HEK293 (cell line): ENCODE measurements at regions not wholly inside any gene's neighbourhood (a gene's known extent, or its start where the extent isn't known, plus 50 kb on each side); places are given as distances from the start of the nearest gene placed in this dataset.
A peak's percentile ranks its signal among the peaks of the same experiment; 100 is the strongest.
"Not testable (repeated sequence)": the region's sequence is repeated elsewhere in the genome, so short reads cannot be mapped to it uniquely, and the experiment has no call there.

Experiments used
- CTCF ChIA-PET: fragments of 350-600 bp; formaldehyde crosslinking; extraction: SDS; loops from one replicate; lab custom pipeline; 2021; ENCODE audit warnings: antibody characterized with exemption; lab: Yijun Ruan, JAX
- POLR2A ChIA-PET: fragments of 300-600 bp; formaldehyde crosslinking; extraction: SDS; loops from one replicate; lab custom pipeline; 2020; ENCODE audit warnings: antibody characterized with exemption, inconsistent platforms; lab: Yijun Ruan, JAX
- H3K27ac ChIP-seq: fragments of 200-500 bp; sonication (Bioruptor generic); 2 replicates; pipeline ENCODE4 v1.5.1; 2014; ENCODE audit warnings: low read depth, low read length, control low read depth, inconsistent platforms; ENCODE audit errors: extremely low read depth
- H3K36me3 ChIP-seq, 2 experiments: fragments of 200-500 bp in 1 of 2; sonication (Bioruptor generic) in 1 of 2; 1 replicate in 1 of 2; 2 replicates in 1 of 2; pipeline ENCODE4 v1.5.1; 2014 to 2017; ENCODE audit warnings: inconsistent platforms in 2 of 2, low read length in 2 of 2; ENCODE audit not compliant: control insufficient read depth in 2 of 2, insufficient read depth in 1 of 2
- H3K4me1 ChIP-seq: fragments of 200-500 bp; sonication (Bioruptor generic); 2 replicates; pipeline ENCODE4 v1.5.1; 2014; ENCODE audit warnings: mild to moderate bottlenecking, low read length, inconsistent platforms; ENCODE audit not compliant: control insufficient read depth, insufficient read depth
- H3K4me3 ChIP-seq: 2 replicates; pipeline ENCODE4 v1.5.1; 2011; ENCODE audit warnings: low read depth, mild to moderate bottlenecking, control low read depth, low read length, moderate library complexity
- H3K9me3 ChIP-seq: fragments of 200-500 bp; sonication (Bioruptor generic); 2 replicates; pipeline ENCODE4 v1.5.1; 2014; ENCODE audit warnings: low read depth, low read length, inconsistent platforms; ENCODE audit not compliant: control insufficient read depth, insufficient read depth
- SCRT1 ChIP-seq: fragments of 450-650 bp; formaldehyde crosslinking; IDR thresholded peaks from 2 replicates; pipeline ENCODE4 v1.5.1; 2016; ENCODE audit warnings: missing biosample characterization, missing genetic modification characterization, borderline replicate concordance
- SCRT2 ChIP-seq: fragments of 450-650 bp; formaldehyde crosslinking; IDR thresholded peaks from 2 replicates; pipeline ENCODE4 v1.5.1; 2016; ENCODE audit warnings: missing biosample characterization, missing genetic modification characterization
- TCF7L2 ChIP-seq: IDR thresholded peaks from 2 replicates; pipeline ENCODE4 v1.6.1; 2011; ENCODE audit warnings: low read depth, mild to moderate bottlenecking, inconsistent platforms, low read length, moderate library complexity, borderline replicate concordance
- TSHZ1 ChIP-seq: fragments of 450-650 bp; formaldehyde crosslinking; IDR thresholded peaks from 2 replicates; pipeline ENCODE4 v1.5.1; 2016; ENCODE audit warnings: missing biosample characterization, missing genetic modification characterization, borderline replicate concordance
- WT1 ChIP-seq: fragments of 450-650 bp; formaldehyde crosslinking; IDR thresholded peaks from 2 replicates; pipeline ENCODE4 v1.5.1; 2016; ENCODE audit warnings: missing biosample characterization, missing genetic modification characterization
- ZBTB17 ChIP-seq: fragments of 450-650 bp; formaldehyde crosslinking; IDR thresholded peaks from 2 replicates; pipeline ENCODE4 v1.5.1; 2016; ENCODE audit warnings: missing biosample characterization, missing genetic modification characterization
- ZNF146 ChIP-seq: fragments of 450-650 bp; formaldehyde crosslinking; IDR thresholded peaks from 2 replicates; pipeline ENCODE4 v1.5.1; 2016; ENCODE audit warnings: missing biosample characterization, missing genetic modification characterization
- ZNF280D ChIP-seq: fragments of 450-650 bp; formaldehyde crosslinking; IDR thresholded peaks from 2 replicates; pipeline ENCODE4 v1.5.1; 2016; ENCODE audit warnings: missing biosample characterization, missing genetic modification characterization
- ZNF514 ChIP-seq: fragments of 450-650 bp; formaldehyde crosslinking; IDR thresholded peaks from 2 replicates; pipeline ENCODE4 v1.5.1; 2016; ENCODE audit warnings: missing biosample characterization, missing genetic modification characterization
- ZNF560 ChIP-seq: fragments of 450-650 bp; formaldehyde crosslinking; IDR thresholded peaks from 2 replicates; pipeline ENCODE4 v1.5.1; 2017; ENCODE audit warnings: missing biosample characterization, missing genetic modification characterization, borderline replicate concordance
- ZNF561 ChIP-seq: fragments of 450-650 bp; IDR thresholded peaks from 2 replicates; pipeline ENCODE4 v1.5.1; 2018; ENCODE audit warnings: missing biosample characterization, missing genetic modification characterization, borderline replicate concordance
- ZNF580 ChIP-seq: fragments of 450-650 bp; formaldehyde crosslinking; IDR thresholded peaks from 2 replicates; pipeline ENCODE4 v1.5.1; 2016; ENCODE audit warnings: missing biosample characterization, missing genetic modification characterization
- ZNF670 ChIP-seq: fragments of 450-650 bp; formaldehyde crosslinking; IDR thresholded peaks from 2 replicates; pipeline ENCODE4 v1.5.1; 2016; ENCODE audit warnings: missing biosample characterization, missing genetic modification characterization, low read depth
- ZNF791 ChIP-seq: fragments of 450-650 bp; formaldehyde crosslinking; IDR thresholded peaks from 2 replicates; pipeline ENCODE4 v1.5.1; 2016; ENCODE audit warnings: missing biosample characterization, missing genetic modification characterization
- TF ChIP-seq, protein P1 (sequence below): fragments of 450-650 bp; formaldehyde crosslinking; IDR thresholded peaks from 2 replicates; pipeline ENCODE4 v1.5.1; 2016; ENCODE audit warnings: missing biosample characterization, missing genetic modification characterization

DNA sequence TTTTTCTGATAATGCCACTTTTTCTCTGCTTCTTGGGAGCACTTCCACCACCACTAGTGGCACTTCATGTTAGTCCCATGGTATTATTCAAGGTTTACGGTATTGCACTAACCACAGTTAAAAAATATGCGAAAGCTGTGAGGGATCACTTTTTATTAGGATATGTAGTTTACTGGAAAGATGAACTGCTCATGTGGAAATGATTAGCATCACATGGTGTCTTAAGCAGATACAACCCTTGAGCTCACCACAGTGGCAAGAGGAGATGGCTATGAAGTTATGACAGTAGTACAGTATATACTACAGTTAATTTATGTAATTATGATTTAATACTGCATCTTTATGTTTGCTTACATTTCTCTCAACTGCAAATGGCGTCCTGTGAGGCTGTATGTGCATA lies 134.5 kb upstream of the HMGN3 start:
- TF ChIP-seq ZNF670 (no peak), ZNF561 (tag by site-specific recombination) (no peak), ZNF560 (tag by site-specific recombination) (no peak), ZNF514 (no peak), ZBTB17 (tag by site-specific recombination) (no peak), WT1 (no peak), TCF7L2 (no peak), ZNF791 (no peak), TSHZ1 (tag by site-specific recombination) (no peak)
- TF ChIP-seq, protein P1, sequence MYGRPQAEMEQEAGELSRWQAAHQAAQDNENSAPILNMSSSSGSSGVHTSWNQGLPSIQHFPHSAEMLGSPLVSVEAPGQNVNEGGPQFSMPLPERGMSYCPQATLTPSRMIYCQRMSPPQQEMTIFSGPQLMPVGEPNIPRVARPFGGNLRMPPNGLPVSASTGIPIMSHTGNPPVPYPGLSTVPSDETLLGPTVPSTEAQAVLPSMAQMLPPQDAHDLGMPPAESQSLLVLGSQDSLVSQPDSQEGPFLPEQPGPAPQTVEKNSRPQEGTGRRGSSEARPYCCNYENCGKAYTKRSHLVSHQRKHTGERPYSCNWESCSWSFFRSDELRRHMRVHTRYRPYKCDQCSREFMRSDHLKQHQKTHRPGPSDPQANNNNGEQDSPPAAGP (tag by site-specific recombination) = no peak
- Histone ChIP-seq H3K4me1 (peaks cover 6% of the 10 kb centered on the region), H3K27ac (no peak overlapping the region), H3K9me3 (no peaks in the 10 kb centered on the region), H3K4me3 (no peak overlapping the region), H3K36me3 (no peaks in the 10 kb centered on the region)
- POLR2A ChIA-PET = no interaction called here
- CTCF ChIA-PET = interaction anchor here (0.6 kb wide), 2 partner anchors 61 to 514 kb away, joined by 3 to 5 read pairs; no protein-coding TSS in a partner anchor

- H3K9me3 ChIP-seq, CTCF ChIA-PET, H3K27ac ChIP-seq, H3K36me3 ChIP-seq, H3K4me3 ChIP-seq: not testable (repeated sequence)
- TF ChIP-seq SCRT1 (tag by site-specific recombination) (peak; percentile 70; the same call in 1 of the 2 replicates), SCRT2 (tag by site-specific recombination) (peak; percentile 90)
- TF ChIP-seq, all 188 proteins: peak for 2; not testable (repeated sequence) for 186
- H3K4me1 ChIP-seq, POLR2A ChIA-PET: not testable (repeated sequence)
Observed at GRCh38 chr6:79363441-79363840, 129.0 kb upstream of the HMGN3 start.

GRCh38 chr6:79361074-79361473 lies 126.6 kb upstream of the HMGN3 start:
- H3K27ac ChIP-seq, POLR2A ChIA-PET, H3K4me1 ChIP-seq, H3K4me3 ChIP-seq: not testable (repeated sequence)
- TF ChIP-seq ZNF280D (peak; percentile 84; the same call in 1 of the 2 replicates), ZNF580 (peak; percentile 84), ZNF146 (tag by site-specific recombination) (peak; percentile 90)
- TF ChIP-seq, all 188 proteins: peak for 3; not testable (repeated sequence) for 185
- H3K36me3 ChIP-seq, CTCF ChIA-PET, H3K9me3 ChIP-seq: not testable (repeated sequence)
